HL-60 (cell line): ENCODE measurements at regions not wholly inside any gene's neighbourhood (a gene's known extent, or its start where the extent isn't known, plus 50 kb on each side); places are given as distances from the start of the nearest gene placed in this dataset.

Experiments used
- DNase-seq, 2 experiments: peaks; one replicate each; pipeline ENCODE4 v3.0.0-alpha.2; 2010 to 2020; ENCODE audit warnings: low read depth in 1 of 2, low spot score in 1 of 2
- H3K27ac ChIP-seq: fragments of 250-450 bp; sonication (Bioruptor Pico); replicated peaks from 2 replicates; pipeline ENCODE4 v1.5.1; 2020; ENCODE audit warnings: mild to moderate bottlenecking, moderate library complexity
- H3K27me3 ChIP-seq: fragments of 250-450 bp; sonication (Bioruptor Pico); 2 replicates; pipeline ENCODE4 v1.5.1; 2021; ENCODE audit warnings: mild to moderate bottlenecking, moderate library complexity; ENCODE audit not compliant: insufficient read depth, poor library complexity, severe bottlenecking
- H3K4me3 ChIP-seq: replicated peaks from 2 replicates; pipeline ENCODE4 v1.5.1; 2011; ENCODE audit warnings: mild to moderate bottlenecking, control low read depth, low read length; ENCODE audit not compliant: insufficient read depth
- CTCF ChIP-seq: IDR thresholded peaks from one replicate; pipeline ENCODE4 v1.5.1; 2011; ENCODE audit warnings: low read length, control low read depth, inconsistent platforms; ENCODE audit not compliant: insufficient read depth
- GABPA ChIP-seq: IDR thresholded peaks from 2 replicates; pipeline ENCODE4 v1.6.1; 2012; ENCODE audit warnings: low read depth
- POLR2AphosphoS5 ChIP-seq: IDR thresholded peaks from 2 replicates; pipeline ENCODE4 v1.6.1; 2012; ENCODE audit warnings: low read depth
- SPI1 ChIP-seq: IDR thresholded peaks from 2 replicates; pipeline ENCODE4 v1.6.1; 2012; ENCODE audit warnings: low read depth, mild to moderate bottlenecking, borderline replicate concordance
- TF ChIP-seq, protein P1 (sequence below): IDR thresholded peaks from 2 replicates; pipeline ENCODE4 v1.6.1; 2012; ENCODE audit warnings: low read depth; ENCODE audit not compliant: insufficient replicate concordance

DNA sequence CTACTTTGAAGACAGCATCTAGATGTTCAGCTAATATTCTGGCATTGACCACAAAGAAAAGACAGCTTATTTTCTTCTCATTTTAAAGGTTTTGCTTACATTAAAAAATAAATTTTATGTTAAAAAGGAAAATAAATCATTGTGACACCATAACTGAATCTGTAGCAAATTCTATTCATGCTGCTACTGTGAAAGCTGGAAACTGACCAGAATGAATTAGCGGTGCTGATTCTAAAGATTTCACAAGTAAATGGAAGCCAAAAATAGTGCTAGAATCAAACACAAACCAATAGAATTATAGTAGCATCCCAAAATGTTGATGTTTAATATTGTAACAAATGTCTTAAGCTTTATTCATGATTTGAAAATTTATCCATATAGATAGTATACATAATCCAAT lies 850.0 kb upstream of the FBXO33 start:
- DNase-seq, result no peak
- Histone ChIP-seq H3K4me3 (no peak overlapping the region), H3K27ac (no peak overlapping the region), H3K27me3 (no peaks in the 10 kb centered on the region)
- TF ChIP-seq SPI1 (no peak), CTCF (no peak), GABPA (no peak), POLR2AphosphoS5 (no peak)
- TF ChIP-seq, protein P1, sequence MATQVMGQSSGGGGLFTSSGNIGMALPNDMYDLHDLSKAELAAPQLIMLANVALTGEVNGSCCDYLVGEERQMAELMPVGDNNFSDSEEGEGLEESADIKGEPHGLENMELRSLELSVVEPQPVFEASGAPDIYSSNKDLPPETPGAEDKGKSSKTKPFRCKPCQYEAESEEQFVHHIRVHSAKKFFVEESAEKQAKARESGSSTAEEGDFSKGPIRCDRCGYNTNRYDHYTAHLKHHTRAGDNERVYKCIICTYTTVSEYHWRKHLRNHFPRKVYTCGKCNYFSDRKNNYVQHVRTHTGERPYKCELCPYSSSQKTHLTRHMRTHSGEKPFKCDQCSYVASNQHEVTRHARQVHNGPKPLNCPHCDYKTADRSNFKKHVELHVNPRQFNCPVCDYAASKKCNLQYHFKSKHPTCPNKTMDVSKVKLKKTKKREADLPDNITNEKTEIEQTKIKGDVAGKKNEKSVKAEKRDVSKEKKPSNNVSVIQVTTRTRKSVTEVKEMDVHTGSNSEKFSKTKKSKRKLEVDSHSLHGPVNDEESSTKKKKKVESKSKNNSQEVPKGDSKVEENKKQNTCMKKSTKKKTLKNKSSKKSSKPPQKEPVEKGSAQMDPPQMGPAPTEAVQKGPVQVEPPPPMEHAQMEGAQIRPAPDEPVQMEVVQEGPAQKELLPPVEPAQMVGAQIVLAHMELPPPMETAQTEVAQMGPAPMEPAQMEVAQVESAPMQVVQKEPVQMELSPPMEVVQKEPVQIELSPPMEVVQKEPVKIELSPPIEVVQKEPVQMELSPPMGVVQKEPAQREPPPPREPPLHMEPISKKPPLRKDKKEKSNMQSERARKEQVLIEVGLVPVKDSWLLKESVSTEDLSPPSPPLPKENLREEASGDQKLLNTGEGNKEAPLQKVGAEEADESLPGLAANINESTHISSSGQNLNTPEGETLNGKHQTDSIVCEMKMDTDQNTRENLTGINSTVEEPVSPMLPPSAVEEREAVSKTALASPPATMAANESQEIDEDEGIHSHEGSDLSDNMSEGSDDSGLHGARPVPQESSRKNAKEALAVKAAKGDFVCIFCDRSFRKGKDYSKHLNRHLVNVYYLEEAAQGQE, result no peak

DNA sequence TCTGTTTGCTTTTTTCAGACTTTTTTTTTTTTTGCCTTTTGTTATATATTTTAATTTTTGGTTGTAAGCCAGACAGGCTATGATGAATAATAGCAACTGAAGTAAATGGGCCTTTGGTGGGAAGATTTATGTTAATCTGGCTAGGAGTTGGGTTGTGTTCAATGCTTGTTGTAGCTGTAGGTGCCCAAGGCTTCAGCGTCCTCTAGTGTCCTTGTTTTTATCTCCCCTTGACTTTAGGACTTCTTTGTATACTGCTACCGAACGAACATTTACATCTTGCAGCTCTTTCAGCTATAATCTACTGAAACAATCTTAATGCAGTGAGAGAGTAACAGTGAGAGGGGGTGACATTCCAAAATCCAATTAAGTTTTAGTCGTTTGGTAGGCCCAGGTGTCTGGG lies 848.4 kb upstream of the FBXO33 start:
- Histone ChIP-seq H3K27me3 (no peaks in the 10 kb centered on the region), H3K27ac (no peak overlapping the region), H3K4me3 (no peak overlapping the region)
- DNase-seq, result no peak
- TF ChIP-seq CTCF (no peak), SPI1 (no peak), POLR2AphosphoS5 (no peak), GABPA (no peak)
- TF ChIP-seq, protein P1, result no peak

- TF ChIP-seq POLR2AphosphoS5 (no peak), GABPA (no peak), SPI1 (no peak), CTCF (no peak)
- TF ChIP-seq, protein P1, result no peak
- Histone ChIP-seq H3K27me3 (no peaks in the 10 kb centered on the region), H3K4me3 (no peak overlapping the region), H3K27ac (no peak overlapping the region)
- DNase-seq, result no peak
Measured at GRCh38 chr14:40273417-40273816, 841.2 kb upstream of the FBXO33 start.
